ENCODE measurements at regions not wholly inside any gene's neighbourhood (a gene's known extent, or its start where the extent isn't known, plus 50 kb on each side); places are given as distances from the start of the nearest gene placed in this dataset.

DNA sequence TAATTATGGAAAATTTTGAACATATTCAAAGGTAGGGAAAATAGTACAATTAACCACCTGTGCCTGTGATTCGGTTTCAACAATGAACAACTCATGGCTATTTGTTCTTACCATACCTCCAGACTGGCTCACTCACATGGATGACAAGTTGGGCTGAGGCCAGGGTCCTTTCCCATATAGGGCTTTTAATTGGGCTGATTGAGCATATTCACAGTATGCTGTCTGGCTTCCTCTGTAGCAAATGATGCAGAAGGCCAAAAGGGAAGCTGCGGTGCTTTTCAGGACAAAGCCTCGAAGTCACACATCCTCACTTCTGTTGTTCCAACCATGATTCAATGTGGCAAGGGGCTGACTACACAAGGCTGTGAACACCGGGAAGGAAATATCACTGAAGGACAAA is 297.5 kb upstream of the SLC16A7 start:
- TF ChIP-seq ELF1 (IDR thresholded peaks at IDR 0.05; ENCODE audit: borderline replicate concordance, low read depth) (no peak), POLR2A (IDR thresholded peaks at IDR 0.05; ENCODE audit: borderline replicate concordance, extremely low read depth, insufficient read depth, insufficient read length) (no peak), SRF (IDR thresholded peaks at IDR 0.05; ENCODE audit: low read depth) (no peak), RAD21 (IDR thresholded peaks at IDR 0.05; ENCODE audit: low read depth) (no peak), SIN3A (IDR thresholded peaks at IDR 0.05; ENCODE audit: low read depth) (no peak), TCF7L2 (IDR thresholded peaks at IDR 0.05; ENCODE audit: borderline replicate concordance, extremely low read depth, insufficient read depth, insufficient read length) (no peak), SP1 (IDR thresholded peaks at IDR 0.05; ENCODE audit: low read depth) (no peak)
- TF ChIP-seq, protein P1, sequence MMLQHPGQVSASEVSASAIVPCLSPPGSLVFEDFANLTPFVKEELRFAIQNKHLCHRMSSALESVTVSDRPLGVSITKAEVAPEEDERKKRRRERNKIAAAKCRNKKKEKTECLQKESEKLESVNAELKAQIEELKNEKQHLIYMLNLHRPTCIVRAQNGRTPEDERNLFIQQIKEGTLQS (IDR thresholded peaks at IDR 0.05): no peak
- TF ChIP-seq, protein P2, sequence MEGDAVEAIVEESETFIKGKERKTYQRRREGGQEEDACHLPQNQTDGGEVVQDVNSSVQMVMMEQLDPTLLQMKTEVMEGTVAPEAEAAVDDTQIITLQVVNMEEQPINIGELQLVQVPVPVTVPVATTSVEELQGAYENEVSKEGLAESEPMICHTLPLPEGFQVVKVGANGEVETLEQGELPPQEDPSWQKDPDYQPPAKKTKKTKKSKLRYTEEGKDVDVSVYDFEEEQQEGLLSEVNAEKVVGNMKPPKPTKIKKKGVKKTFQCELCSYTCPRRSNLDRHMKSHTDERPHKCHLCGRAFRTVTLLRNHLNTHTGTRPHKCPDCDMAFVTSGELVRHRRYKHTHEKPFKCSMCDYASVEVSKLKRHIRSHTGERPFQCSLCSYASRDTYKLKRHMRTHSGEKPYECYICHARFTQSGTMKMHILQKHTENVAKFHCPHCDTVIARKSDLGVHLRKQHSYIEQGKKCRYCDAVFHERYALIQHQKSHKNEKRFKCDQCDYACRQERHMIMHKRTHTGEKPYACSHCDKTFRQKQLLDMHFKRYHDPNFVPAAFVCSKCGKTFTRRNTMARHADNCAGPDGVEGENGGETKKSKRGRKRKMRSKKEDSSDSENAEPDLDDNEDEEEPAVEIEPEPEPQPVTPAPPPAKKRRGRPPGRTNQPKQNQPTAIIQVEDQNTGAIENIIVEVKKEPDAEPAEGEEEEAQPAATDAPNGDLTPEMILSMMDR (IDR thresholded peaks at IDR 0.05 in 2 of 3, conservative IDR thresholded peaks at IDR 0.05 in 1 of 3; ENCODE audit: borderline replicate concordance in 1 of 3, insufficient read depth in 1 of 3, low read depth in 2 of 3, low read length in 2 of 3): no peak
- Histone ChIP-seq H3K27ac (ENCODE audit: low read depth, low read length) (no peak overlapping the region), H3K4me1 (ENCODE audit: control insufficient read depth in 1 of 2, insufficient read depth in 2 of 2, low read length in 2 of 2) (no peaks in the 10 kb centered on the region), H3K36me3 (ENCODE audit: control insufficient read depth in 1 of 2, insufficient read depth in 2 of 2, low read length in 2 of 2) (no peaks in the 10 kb centered on the region), H3K4me3 (replicated peaks in 1 of 2; ENCODE audit: low read depth in 1 of 2, low read length in 2 of 2) (no peak overlapping the region), H3K9me3 (ENCODE audit: control insufficient read depth in 1 of 2, insufficient read depth in 1 of 2, low read depth in 1 of 2, low read length in 2 of 2) (no peaks in the 10 kb centered on the region), H3K9ac (ENCODE audit: low read length) (no peak overlapping the region), H2AFZ (ENCODE audit: low read depth, low read length, poor library complexity, severe bottlenecking) (no peak overlapping the region), H3K9me2 (ENCODE audit: insufficient read depth) (no peaks in the 10 kb centered on the region), H3K27me3 (ENCODE audit: insufficient read depth, low read length) (no peaks in the 10 kb centered on the region), H3K79me2 (ENCODE audit: insufficient read depth, low read length) (no peaks in the 10 kb centered on the region), H3K4me2 (ENCODE audit: low read length) (no peak overlapping the region), H4K20me1 (ENCODE audit: insufficient read depth) (no peaks in the 10 kb centered on the region)
- ChIA-PET CTCF (no interaction called here), RAD21 (ENCODE audit: low non-redundant PET in 1 of 2, low total read pairs in 2 of 2, uncharacterized antibody in 2 of 2, unreplicated experiment in 2 of 2) (no interaction called here), POLR2A (no interaction called here)
- ATAC-seq: no peak
- intact Hi-C loops (cut with micrococcal nuclease): no loop called here
- no peak for DNase-seq (ENCODE audit: low read depth, low spot score)
- no TSS peak for BruUV-seq (replicated peaks)

DNA sequence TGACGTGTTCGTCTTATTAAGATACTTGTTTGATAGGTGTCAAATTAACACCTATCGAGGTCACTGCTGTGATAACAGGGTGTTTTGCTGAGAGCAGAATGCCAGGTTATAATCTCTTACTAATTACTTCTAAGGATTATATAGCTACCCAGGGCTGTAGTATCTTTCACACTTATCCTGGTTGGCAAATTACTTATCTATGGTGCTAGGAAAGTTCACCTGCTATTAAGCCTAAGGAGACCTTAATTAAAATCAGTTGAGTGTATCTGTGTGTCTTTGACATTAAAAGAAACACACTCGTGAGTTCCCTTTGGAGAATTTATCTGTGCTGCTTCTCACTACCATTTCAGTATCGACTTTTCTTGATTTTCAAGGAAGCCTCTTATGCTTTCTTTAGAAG is 301.6 kb upstream of the SLC16A7 start:
- no peaks in the 10 kb centered on the region for H3K4me1 ChIP-seq (ENCODE audit: control insufficient read depth in 1 of 2, insufficient read depth in 2 of 2, low read length in 2 of 2)
- H3K4me2 ChIP-seq (ENCODE audit: low read length): no peak overlapping the region
- H3K27ac ChIP-seq (ENCODE audit: low read depth, low read length): no peak overlapping the region
- TF ChIP-seq ELF1 (IDR thresholded peaks at IDR 0.05; ENCODE audit: borderline replicate concordance, low read depth): no peak
- no peak for TF ChIP-seq FOSL1 (IDR thresholded peaks at IDR 0.05; ENCODE audit: low read depth)
- no peak for TF ChIP-seq CEBPB (IDR thresholded peaks at IDR 0.05; ENCODE audit: low read depth)
- no peak for TF ChIP-seq CBX3 (IDR thresholded peaks at IDR 0.05; ENCODE audit: low read depth)
- TF ChIP-seq, protein P1 (IDR thresholded peaks at IDR 0.05): no peak
- no peak for TF ChIP-seq EZH2 (IDR thresholded peaks at IDR 0.05)
- no peak for TF ChIP-seq ZFX (IDR thresholded peaks at IDR 0.05)
- no peak for TF ChIP-seq SP1 (IDR thresholded peaks at IDR 0.05; ENCODE audit: low read depth)
- no peak for TF ChIP-seq POLR2A (IDR thresholded peaks at IDR 0.05; ENCODE audit: borderline replicate concordance, extremely low read depth, insufficient read depth, insufficient read length)
- no peaks in the 10 kb centered on the region for H4K20me1 ChIP-seq (ENCODE audit: insufficient read depth)
- intact Hi-C loops (cut with micrococcal nuclease): no loop called here
- H3K36me3 ChIP-seq (ENCODE audit: control insufficient read depth in 1 of 2, insufficient read depth in 2 of 2, low read length in 2 of 2): no peaks in the 10 kb centered on the region
- ChIA-PET POLR2A (no interaction called here), RAD21 (ENCODE audit: low non-redundant PET in 1 of 2, low total read pairs in 2 of 2, uncharacterized antibody in 2 of 2, unreplicated experiment in 2 of 2) (no interaction called here), CTCF (no interaction called here)
- DNase-seq (ENCODE audit: low read depth, low spot score) (no peak), ATAC-seq (no peak)
- no peaks in the 10 kb centered on the region for H3K9me2 ChIP-seq (ENCODE audit: insufficient read depth)
- H3K9ac ChIP-seq (ENCODE audit: low read length): no peak overlapping the region
- no TSS peak for BruUV-seq (replicated peaks)
- H3K27me3 ChIP-seq (ENCODE audit: insufficient read depth, low read length): no peaks in the 10 kb centered on the region
- no peaks in the 10 kb centered on the region for H3K79me2 ChIP-seq (ENCODE audit: insufficient read depth, low read length)
- no peak overlapping the region for H2AFZ ChIP-seq (ENCODE audit: low read depth, low read length, poor library complexity, severe bottlenecking)
- no peak overlapping the region for H3K4me3 ChIP-seq (replicated peaks in 1 of 2; ENCODE audit: low read depth in 1 of 2, low read length in 2 of 2)
- no peaks in the 10 kb centered on the region for H3K9me3 ChIP-seq (ENCODE audit: control insufficient read depth in 1 of 2, insufficient read depth in 1 of 2, low read depth in 1 of 2, low read length in 2 of 2)
